Neural cell (in vitro differentiated cells): ENCODE measurements at regions not wholly inside any gene's neighbourhood (a gene's known extent, or its start where the extent isn't known, plus 50 kb on each side); places are given as distances from the start of the nearest gene placed in this dataset.

Experiments
- H2AFZ ChIP-seq: fragments of 200-600, 300-800 bp; sonication (generic), shearing (Covaris generic); 2 replicates; pipeline ENCODE4 v1.6.0; 2014; ENCODE audit warnings: low read depth, mild to moderate bottlenecking, antibody characterized with exemption, low read length, moderate library complexity
- H3F3A ChIP-seq: fragments of 200-600 bp; shearing (Covaris generic); 2 replicates; pipeline ENCODE4 v1.6.1; 2016; ENCODE audit warnings: mild to moderate bottlenecking, moderate library complexity, mixed read lengths, antibody characterized with exemption, low read length; ENCODE audit not compliant: insufficient read depth, poor library complexity, severe bottlenecking
- H3K27ac ChIP-seq: fragments of 200-600, 300-800 bp; sonication (generic), shearing (Covaris generic); 2 replicates; pipeline ENCODE4 v1.5.1; 2014; ENCODE audit warnings: mild to moderate bottlenecking, low read length, moderate library complexity
- H3K27me3 ChIP-seq: fragments of 300-800, 200-600 bp; sonication (generic), shearing (Covaris generic); 2 replicates; pipeline ENCODE4 v1.6.0; 2014; ENCODE audit warnings: mild to moderate bottlenecking, low read depth, low read length, moderate library complexity; ENCODE audit not compliant: insufficient read depth
- H3K36me3 ChIP-seq: fragments of 300-800, 200-600 bp; sonication (generic), shearing (Covaris generic); 2 replicates; pipeline ENCODE4 v1.5.1; 2014; ENCODE audit warnings: mild to moderate bottlenecking, antibody characterized with exemption, low read length, moderate library complexity; ENCODE audit not compliant: insufficient read depth
- H3K4me2 ChIP-seq: fragments of 300-800, 200-600 bp; sonication (generic), shearing (Covaris generic); 2 replicates; pipeline ENCODE4 v1.6.0; 2014; ENCODE audit warnings: mild to moderate bottlenecking, low read length
- H3K4me3 ChIP-seq: fragments of 300-800, 200-600 bp; sonication (generic), shearing (Covaris generic); 2 replicates; pipeline ENCODE4 v1.5.1; 2014; ENCODE audit warnings: mild to moderate bottlenecking, low read length, moderate library complexity
- H3K79me2 ChIP-seq: fragments of 200-600 bp; shearing (Covaris generic); replicated peaks from 2 replicates; pipeline ENCODE4 v1.6.0; 2014; ENCODE audit warnings: mild to moderate bottlenecking, low read length, moderate library complexity; ENCODE audit not compliant: insufficient read depth
- H3K9ac ChIP-seq: fragments of 300-800, 200-600 bp; sonication (generic), shearing (Covaris generic); 2 replicates; pipeline ENCODE4 v1.6.1; 2016; ENCODE audit warnings: mild to moderate bottlenecking, low read length, mixed read lengths
- H3K9me2 ChIP-seq: fragments of 200-600 bp; shearing (Covaris generic); 2 replicates; pipeline ENCODE4 v1.6.1; 2016; ENCODE audit warnings: mild to moderate bottlenecking, low read length, mixed read lengths; ENCODE audit not compliant: insufficient read depth
- H3K9me3 ChIP-seq: fragments of 200-600, 300-800 bp; sonication (generic), shearing (Covaris generic); 2 replicates; pipeline ENCODE4 v1.6.1; 2016; ENCODE audit warnings: mild to moderate bottlenecking, mixed run types, low read length, moderate library complexity, mixed read lengths
- H4K20me1 ChIP-seq: fragments of 200-600 bp; shearing (Covaris generic); 2 replicates; pipeline ENCODE4 v1.6.1; 2016; ENCODE audit warnings: mild to moderate bottlenecking, mixed run types; ENCODE audit not compliant: insufficient read depth
- EP300 ChIP-seq: fragments of 450-650 bp; conservative IDR thresholded peaks from 2 replicates; pipeline ENCODE4 v1.6.1; 2014; ENCODE audit warnings: antibody characterized with exemption, mild to moderate bottlenecking, moderate library complexity; ENCODE audit not compliant: poor library complexity, severe bottlenecking
- EZH2 ChIP-seq: fragments of 200-600, 300-800 bp; shearing (Covaris generic), sonication (generic); IDR thresholded peaks from 2 replicates; pipeline ENCODE4 v1.6.1; 2014; ENCODE audit warnings: antibody characterized with exemption, low read length, borderline replicate concordance, mild to moderate bottlenecking; ENCODE audit not compliant: insufficient read depth, poor library complexity, severe bottlenecking
- MXI1 ChIP-seq: fragments of 450-650 bp; conservative IDR thresholded peaks from 2 replicates; pipeline ENCODE4 v1.6.1; 2014; ENCODE audit warnings: antibody characterized with exemption, mild to moderate bottlenecking; ENCODE audit not compliant: poor library complexity, severe bottlenecking
- POLR2AphosphoS5 ChIP-seq: IDR thresholded peaks from 2 replicates; pipeline ENCODE4 v1.6.1; 2012
- RAD21 ChIP-seq: fragments of 450-650 bp; conservative IDR thresholded peaks from 2 replicates; pipeline ENCODE4 v1.6.1; 2014; ENCODE audit warnings: antibody characterized with exemption, mild to moderate bottlenecking, moderate library complexity
- SMC3 ChIP-seq: fragments of 450-650 bp; conservative IDR thresholded peaks from 2 replicates; pipeline ENCODE4 v1.6.1; 2014; ENCODE audit warnings: antibody characterized with exemption, mild to moderate bottlenecking, moderate library complexity; ENCODE audit not compliant: poor library complexity
- TAF1 ChIP-seq: IDR thresholded peaks from 2 replicates; pipeline ENCODE4 v1.6.1; 2012; ENCODE audit warnings: low read depth
- TF ChIP-seq, protein P1 (sequence below): IDR thresholded peaks from 2 replicates; pipeline ENCODE4 v1.6.1; 2012; ENCODE audit warnings: borderline replicate concordance
- TF ChIP-seq, protein P2 (sequence below): fragments of 450-650 bp; IDR thresholded peaks from 2 replicates; pipeline ENCODE4 v1.5.1; 2014; ENCODE audit warnings: antibody characterized with exemption, mild to moderate bottlenecking, moderate library complexity; ENCODE audit not compliant: poor library complexity, severe bottlenecking

DNA sequence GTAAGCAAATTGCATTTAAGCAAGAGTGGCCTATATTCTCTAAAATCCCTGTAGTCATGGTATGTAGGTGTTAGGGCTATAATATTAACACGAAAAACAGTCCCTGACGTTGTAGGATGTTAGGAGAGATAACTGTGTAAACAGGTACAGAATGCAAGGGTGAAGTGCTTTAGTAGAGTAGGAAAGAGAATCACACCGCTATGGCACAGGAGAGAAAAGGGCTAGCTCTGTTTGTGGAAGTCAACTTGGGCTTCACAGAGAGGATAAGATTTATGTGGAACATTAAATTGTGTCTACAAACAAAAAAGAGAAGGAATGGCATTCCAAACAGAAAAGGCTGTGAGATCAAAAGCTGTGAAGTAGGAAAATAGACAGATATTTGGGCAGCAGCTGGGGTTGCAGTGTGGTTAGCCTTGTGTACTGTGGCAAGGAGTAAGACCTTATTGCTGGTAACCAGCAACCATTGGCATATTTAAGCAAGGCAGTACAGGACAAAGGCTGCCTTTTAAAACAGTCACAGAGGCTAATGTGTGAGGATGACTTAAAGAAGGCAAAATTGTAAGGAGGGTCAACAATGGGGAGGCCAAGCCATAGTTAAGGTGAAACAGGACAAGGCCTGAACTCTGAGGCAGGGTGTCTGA, 337.5 kb upstream of the ADAMTSL1 start:
- TF ChIP-seq EP300 = no peak
- TF ChIP-seq, protein P1, sequence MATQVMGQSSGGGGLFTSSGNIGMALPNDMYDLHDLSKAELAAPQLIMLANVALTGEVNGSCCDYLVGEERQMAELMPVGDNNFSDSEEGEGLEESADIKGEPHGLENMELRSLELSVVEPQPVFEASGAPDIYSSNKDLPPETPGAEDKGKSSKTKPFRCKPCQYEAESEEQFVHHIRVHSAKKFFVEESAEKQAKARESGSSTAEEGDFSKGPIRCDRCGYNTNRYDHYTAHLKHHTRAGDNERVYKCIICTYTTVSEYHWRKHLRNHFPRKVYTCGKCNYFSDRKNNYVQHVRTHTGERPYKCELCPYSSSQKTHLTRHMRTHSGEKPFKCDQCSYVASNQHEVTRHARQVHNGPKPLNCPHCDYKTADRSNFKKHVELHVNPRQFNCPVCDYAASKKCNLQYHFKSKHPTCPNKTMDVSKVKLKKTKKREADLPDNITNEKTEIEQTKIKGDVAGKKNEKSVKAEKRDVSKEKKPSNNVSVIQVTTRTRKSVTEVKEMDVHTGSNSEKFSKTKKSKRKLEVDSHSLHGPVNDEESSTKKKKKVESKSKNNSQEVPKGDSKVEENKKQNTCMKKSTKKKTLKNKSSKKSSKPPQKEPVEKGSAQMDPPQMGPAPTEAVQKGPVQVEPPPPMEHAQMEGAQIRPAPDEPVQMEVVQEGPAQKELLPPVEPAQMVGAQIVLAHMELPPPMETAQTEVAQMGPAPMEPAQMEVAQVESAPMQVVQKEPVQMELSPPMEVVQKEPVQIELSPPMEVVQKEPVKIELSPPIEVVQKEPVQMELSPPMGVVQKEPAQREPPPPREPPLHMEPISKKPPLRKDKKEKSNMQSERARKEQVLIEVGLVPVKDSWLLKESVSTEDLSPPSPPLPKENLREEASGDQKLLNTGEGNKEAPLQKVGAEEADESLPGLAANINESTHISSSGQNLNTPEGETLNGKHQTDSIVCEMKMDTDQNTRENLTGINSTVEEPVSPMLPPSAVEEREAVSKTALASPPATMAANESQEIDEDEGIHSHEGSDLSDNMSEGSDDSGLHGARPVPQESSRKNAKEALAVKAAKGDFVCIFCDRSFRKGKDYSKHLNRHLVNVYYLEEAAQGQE = no peak
- TF ChIP-seq, protein P2, sequence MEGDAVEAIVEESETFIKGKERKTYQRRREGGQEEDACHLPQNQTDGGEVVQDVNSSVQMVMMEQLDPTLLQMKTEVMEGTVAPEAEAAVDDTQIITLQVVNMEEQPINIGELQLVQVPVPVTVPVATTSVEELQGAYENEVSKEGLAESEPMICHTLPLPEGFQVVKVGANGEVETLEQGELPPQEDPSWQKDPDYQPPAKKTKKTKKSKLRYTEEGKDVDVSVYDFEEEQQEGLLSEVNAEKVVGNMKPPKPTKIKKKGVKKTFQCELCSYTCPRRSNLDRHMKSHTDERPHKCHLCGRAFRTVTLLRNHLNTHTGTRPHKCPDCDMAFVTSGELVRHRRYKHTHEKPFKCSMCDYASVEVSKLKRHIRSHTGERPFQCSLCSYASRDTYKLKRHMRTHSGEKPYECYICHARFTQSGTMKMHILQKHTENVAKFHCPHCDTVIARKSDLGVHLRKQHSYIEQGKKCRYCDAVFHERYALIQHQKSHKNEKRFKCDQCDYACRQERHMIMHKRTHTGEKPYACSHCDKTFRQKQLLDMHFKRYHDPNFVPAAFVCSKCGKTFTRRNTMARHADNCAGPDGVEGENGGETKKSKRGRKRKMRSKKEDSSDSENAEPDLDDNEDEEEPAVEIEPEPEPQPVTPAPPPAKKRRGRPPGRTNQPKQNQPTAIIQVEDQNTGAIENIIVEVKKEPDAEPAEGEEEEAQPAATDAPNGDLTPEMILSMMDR = no peak
- TF ChIP-seq SMC3 = no peak
- TF ChIP-seq TAF1 = no peak
- TF ChIP-seq POLR2AphosphoS5 = no peak
- no peak for TF ChIP-seq MXI1
- no peak for TF ChIP-seq RAD21
- no peak for TF ChIP-seq EZH2
- Histone ChIP-seq H3K36me3 (no peaks in the 10 kb centered on the region), H3K4me3 (no peak overlapping the region), H4K20me1 (no peaks in the 10 kb centered on the region), H2AFZ (no peak overlapping the region), H3K27me3 (no peaks in the 10 kb centered on the region), H3K9ac (no peak overlapping the region), H3K27ac (no peak overlapping the region), H3K9me3 (no peaks in the 10 kb centered on the region), H3F3A (no peaks in the 10 kb centered on the region), H3K79me2 (no peaks in the 10 kb centered on the region), H3K4me2 (no peak overlapping the region), H3K9me2 (no peaks in the 10 kb centered on the region)

DNA sequence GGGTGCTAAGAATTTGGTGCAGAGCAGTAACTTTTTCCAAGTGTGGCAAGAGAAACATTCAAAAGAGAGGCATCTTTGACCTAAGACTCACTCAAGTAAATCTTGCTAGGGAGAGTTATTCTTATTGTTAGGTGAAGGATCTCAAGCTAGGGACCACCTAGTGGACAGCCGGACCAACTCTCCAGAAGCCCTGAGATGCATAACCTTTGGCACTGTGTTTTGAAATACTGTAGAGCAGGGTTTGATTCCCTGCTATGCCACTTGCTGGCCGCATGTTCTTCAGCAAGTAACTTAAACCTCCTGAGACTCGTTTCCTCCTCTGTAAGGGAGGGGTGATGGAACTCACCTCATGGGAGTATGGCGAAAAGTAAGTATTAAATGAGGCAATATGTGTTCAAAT, 336.1 kb upstream of the ADAMTSL1 start:
- TF ChIP-seq RAD21 (no peak), EP300 (no peak), MXI1 (no peak), EZH2 (no peak)
- TF ChIP-seq, protein P1 = no peak

More for the DNA sequence above, 336.1 kb upstream of the ADAMTSL1 start:
- H3K9me3 ChIP-seq = no peaks in the 10 kb centered on the region
- H3K9ac ChIP-seq = no peak overlapping the region
- H3K79me2 ChIP-seq = no peaks in the 10 kb centered on the region
- H3K4me2 ChIP-seq = no peak overlapping the region
- H3K4me3 ChIP-seq = no peak overlapping the region
- H3K27ac ChIP-seq = no peak overlapping the region
- H2AFZ ChIP-seq = no peak overlapping the region
- H3K36me3 ChIP-seq = no peaks in the 10 kb centered on the region
- no peaks in the 10 kb centered on the region for H3K27me3 ChIP-seq
- no peaks in the 10 kb centered on the region for H3F3A ChIP-seq
- no peaks in the 10 kb centered on the region for H3K9me2 ChIP-seq
- no peaks in the 10 kb centered on the region for H4K20me1 ChIP-seq
